Stimulated activated CD8-positive, alpha-beta memory T cell treated with anti-CD3 and anti-CD28 coated beads, Interleukin-15, amount 100 ng/mL, for 4 hours (primary cell): ENCODE measurements at regions not wholly inside any gene's neighbourhood (a gene's known extent, or its start where the extent isn't known, plus 50 kb on each side); places are given as distances from the start of the nearest gene placed in this dataset.

Experiments
- DNase-seq, 2 donors: peaks; one replicate each; pipeline ENCODE4 v3.0.0-alpha.2; 2020; ENCODE audit warnings: low read depth in 2 of 2

DNA sequence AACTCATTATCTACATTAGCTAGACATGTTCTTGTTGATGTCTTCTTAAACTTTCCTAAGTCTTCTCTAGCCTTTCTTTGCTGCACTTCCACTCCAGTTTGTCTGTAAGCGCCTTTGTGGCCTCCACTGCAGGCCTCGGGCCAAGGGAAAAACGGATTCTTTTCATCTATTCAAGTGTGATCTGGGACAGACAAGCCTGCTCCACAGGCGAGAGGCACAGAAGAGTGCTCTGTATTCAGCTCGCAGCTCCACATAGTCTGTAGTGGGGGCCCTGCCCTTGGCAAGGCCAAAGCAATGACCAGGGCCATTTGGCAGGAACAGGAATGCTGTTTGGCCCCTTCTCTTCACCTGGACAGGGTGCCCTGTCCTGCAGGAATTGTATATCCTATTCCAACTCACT lies 84.1 kb upstream of the BARX2 start:
- DNase-seq, result no peak

DNA sequence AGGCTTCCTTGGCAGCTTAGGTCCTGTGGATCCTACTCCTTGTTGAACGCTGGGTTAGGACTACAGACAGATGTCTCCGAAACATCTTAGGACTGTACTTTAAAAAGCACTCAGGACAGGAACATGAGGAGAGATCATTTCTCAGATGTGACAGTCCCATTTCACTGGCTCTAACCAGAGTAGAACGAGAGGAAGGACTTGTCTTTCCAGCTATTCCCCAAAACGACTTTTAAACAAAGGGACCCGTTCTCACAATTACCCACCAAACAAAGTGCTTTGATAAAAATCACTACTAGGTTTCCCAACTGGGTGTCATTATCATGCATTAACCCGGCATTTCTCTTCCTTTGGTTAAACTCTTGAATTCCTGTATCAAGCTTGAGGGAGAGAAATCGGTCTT lies 84.7 kb upstream of the BARX2 start:
- no peak for DNase-seq

DNA sequence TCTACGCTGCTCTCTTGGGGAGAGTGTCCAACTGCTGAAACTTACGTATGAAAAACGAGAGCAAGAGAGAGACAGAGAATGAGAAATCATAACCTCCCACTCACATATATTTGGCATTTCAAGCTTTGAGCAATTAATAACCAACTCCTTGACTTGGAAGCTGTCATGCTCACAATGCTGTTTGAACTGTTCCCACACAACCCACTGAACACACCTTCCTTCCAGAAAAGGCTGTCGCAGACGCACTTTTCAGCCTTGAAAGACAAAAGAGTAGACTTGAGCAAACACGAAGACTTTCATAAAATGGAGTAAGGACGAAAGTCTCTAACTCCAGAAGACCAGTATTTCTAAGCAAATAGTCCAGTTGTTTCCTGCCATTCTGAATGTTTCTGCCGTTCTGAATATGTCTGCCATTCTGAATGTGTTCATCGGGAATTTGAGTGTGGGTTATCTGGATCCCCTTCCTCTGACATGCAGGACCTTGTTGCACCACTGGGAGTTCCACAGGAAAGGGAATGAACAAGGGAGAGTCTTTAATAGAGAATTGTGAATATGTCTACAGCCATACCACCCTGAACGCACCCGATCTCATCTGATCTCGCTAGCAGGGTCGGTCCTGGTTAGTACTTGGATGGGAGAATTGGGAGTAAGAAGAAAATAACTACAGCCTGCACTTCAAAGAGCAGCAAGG lies 86.2 kb upstream of the BARX2 start:
- DNase-seq, result no peak

DNA sequence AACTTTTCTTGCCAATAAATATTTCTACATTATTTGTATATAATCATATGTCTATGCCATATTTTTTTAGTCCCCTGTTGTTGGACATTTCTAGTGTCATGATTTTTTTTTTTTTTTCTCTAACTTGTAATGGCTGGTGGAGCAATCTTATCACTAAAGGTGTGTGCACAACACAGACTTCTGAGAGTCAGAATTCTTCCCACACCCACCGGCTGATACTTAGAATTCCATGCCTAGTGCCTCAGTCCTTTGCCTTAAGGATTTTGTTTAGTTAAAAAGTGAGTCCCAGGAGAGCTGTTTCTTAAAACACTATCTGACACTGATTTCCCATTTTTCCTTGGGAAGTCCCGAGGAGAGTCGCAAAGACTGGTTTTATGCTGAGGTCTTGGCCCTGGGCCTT lies 87.7 kb upstream of the BARX2 start:
- no peak for DNase-seq

DNA sequence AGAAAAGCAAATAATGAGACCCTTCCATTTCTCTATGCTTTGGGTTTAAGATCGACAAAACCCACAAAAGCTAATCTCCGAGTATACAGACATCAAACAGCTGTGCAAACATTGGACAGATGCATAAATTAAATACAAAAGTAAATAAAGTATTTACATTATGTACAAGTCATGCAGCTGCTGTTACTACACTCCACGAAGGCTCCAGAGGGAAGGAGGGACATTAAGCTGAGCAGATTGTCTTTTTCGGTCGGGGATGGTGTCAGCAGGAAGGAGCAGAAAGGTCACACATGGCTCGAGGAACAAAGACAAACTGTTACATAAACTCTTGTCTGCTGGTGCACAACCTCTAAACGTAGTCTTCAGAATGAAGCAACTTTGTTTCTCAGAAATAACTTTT lies 88.8 kb upstream of the BARX2 start:
- DNase-seq, result no peak

DNA sequence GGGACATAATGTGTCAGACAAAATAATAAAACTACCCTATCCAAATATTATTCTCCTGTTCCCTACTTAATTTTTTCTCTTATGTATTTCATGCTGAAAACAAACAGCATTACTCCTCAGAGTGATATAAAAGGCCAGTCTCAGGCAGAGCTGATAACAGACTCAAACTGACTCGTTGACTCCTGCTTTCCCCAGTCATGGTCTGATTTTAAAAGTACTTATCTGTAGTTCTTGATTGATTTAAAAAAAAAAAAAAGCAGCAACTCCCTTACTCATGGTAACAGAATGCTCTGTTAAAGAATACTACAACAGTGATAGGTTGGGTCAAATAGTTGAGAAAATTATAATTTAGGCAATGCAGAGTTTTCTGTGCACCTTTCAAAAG lies 90.3 kb upstream of the BARX2 start:
- no peak for DNase-seq

DNA sequence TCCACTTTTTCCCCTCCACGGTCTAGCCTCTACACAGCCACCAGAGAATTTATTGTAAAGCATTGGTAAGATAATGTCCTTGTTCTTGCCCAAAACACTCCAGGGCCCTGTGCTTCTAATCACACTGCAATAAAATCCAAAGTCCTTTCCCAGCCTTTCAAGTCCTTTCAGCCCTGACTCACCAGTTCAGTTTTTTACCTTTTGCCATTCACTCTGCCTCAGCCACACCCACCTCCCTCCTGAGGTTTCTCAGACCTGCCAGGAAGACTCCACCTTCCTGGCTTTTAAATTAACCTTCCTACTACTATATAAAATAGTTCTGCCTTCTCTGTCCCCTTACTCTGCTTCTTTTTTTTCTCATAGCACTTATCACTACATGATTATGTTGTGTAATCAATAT lies 91.0 kb upstream of the ARHGAP32 start:
- DNase-seq, result no peak

DNA sequence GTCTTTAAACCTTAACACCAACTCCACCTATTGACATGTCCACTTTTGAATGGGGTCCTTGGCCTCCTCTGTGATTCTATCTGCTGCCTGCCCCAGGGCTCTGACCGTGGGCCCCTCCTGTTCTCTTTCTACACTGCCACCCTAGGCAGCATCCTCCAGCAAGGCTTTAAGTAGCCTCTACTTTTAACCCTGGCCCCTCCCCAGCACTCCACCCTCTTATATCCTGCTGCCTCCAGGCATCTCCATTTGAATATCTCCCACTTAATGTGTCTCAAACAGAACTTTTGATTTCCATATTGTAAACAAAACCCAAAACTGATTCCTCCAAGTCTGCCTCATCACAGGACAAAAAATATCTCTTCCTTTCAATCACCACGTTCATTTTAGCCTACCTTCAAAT lies 90.5 kb upstream of the ARHGAP32 start:
- no peak for DNase-seq

DNA sequence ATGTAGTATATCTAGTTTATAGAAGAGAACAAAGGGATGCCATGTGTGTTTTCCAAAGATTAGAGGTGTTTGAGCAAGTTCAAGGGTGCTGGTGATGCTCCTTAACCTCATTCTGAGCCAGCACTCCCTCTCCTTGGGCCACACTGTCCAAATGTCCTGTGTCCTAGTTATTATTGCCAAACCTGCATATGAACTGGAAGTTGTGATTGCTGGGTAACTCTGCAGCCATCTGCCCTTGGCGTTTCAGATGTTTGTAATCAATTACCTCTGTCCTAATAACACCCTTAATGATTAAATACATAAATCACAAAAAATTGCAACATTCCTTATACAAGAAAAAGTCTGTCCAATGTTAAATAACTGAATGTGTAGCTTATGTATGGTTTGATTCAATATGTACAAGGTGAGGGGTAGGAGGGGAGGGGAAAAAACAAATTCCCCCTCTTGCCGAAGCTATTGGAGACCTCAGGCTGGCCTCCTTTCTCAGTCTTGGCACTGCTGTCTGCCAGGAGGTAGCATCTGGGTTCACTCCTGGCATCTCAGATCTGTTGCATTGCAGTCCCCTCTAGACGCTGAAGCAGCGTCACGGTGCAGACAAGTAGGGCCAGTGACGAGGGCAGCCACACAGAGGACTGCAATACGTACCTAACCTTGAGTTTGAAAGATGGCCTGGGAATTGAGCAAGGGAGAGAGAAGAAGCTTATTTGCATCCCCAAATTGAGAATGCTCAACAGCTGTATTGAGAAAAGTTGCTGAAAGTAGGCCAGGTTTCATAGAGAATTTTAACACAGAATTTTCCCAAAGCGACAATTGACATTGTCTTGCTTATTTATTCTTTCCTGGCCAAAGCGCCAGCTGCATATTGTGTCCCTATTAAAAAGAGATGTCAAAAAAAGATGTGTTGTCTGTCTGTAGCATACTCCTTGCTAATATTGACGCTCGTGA lies 89.6 kb upstream of the ARHGAP32 start:
- no peak for DNase-seq

DNA sequence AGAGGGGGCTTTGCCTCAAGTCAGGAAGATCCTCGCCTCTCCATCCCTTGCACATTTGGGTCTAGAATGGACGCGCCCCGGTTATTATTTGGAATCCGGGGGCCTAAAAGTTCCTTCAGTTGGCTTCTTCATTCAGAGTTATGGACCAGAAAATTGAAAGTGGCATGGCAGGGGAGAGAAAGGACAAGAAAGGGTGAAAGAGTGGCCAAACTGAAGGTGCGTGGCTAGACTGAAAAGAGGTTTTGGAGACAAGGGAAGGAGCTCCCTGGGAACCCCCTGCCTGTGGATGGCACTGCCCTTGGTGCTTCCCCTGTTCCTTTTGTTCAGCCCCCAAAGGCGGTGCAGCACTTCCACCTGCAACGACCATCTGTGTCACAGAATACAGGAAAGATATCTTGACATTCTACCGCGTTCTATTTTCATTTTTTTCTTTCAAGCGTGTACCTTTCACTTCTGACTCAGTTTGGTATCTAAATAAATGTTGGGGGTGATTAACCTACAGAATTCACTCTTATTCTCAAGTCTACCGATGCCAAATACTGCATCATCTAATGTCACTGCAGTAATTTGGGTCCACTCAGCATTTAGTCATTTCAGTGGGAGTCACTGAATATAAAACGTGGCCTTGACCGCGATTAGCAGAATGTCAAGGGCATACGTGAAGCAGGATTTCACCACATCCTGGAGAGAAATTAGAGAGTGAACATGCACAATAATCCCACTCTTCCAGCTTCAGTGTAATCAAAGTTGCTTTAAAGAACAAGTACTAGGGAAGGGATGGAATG lies 88.1 kb upstream of the ARHGAP32 start:
- no peak for DNase-seq

DNA sequence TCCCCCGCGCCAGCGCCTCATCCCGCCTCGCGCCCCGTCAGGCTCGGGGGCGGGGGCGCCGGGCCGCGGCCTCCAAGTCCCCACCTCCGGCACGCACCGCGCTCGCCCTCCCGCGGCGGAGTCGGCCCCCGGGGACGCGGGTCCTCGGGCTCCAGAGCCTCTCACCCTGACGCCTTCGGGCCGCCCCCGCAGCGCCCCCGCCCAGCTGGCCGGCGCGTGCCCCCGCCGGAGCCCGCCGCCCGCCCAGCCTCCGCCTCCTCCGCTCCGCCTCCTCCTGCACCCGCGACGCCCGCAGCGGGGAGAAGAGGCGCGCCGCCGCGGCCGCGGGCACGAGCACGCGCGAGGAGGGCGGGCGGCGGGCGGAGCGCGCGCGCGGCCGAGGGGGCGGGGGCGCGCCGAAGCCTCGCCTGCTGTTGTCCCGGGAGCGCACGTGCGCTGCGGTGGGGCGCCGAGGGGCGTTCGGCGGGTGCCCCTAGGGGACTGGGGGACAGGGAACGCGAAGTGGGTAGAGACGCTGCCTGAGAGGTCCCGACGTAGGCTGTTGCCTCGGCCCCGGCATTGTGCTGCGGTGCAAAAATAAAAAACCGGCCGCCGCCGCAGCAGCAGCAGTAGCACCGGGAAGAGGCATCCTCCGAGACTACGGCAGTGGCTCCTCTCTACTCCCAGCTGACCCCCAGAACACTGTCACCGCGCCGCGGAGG lies 87.4 kb upstream of the ARHGAP32 start:
- peak; percentile 35 to 55 for DNase-seq

DNA sequence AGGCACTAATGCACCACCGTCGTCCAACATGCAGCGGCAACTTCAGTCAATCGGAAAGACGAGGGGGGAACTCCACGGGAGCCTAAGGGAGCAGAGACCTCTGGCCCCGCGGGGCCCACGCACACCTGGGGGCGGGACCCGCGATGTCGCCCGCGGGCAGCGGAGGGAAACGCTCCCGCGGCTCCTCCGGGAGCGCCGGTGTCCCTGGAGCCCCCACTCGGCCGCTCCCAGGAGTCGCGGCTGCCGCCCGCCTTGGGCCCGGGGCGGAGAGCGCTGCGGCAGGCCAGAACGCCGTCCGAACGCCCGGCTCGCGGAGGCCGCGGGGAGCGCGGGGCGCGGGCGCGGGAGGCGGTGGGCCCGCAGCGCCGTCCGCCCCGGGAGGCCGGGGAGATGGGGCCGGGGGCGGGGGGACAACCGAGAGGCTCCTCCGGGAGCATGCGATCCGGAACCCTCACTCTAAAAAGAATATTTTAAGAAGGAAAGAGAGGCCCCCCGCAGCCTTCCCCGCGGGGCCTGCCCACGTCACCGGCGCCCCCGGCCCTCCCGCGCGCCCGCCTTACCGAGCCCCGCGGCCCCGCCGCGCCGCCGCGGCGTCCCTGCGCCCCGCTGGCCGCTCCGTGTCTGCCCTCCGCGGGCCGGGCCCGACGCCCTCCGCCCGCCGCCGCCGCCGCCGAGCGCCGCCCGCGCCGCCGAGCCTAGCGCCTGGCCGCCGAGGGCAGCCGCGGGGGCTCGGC lies 86.6 kb upstream of the ARHGAP32 start:
- no peak for DNase-seq

DNA sequence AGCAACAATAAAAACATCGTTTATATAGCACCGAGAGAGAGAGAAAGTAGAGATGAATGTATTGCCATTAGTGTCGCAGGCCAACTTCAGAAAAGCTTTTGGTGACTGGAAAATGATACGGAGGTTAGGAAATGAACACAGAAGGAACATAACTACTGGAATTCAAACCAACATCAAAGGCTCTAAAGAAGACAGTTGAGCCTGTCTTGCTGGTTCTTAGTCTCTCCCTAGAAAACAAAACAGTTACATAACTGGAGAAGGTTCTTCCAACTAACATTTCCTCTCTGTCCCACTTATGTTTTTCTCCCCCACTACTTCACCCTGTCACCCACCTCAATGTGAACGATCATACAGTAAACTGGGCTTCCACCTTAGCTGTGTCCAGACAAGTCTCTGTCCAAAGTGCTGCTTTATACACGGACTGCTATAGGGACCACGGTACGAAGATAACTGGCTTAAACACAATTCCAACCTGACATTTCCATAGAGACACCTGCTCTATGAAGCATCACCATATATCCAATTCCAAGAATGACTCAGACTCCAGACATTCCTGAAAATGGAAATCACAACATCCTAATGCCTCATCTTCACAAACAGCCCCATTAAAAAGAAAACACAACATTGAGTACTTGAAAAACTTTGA lies 85.2 kb upstream of the ARHGAP32 start:
- DNase-seq, result no peak

DNA sequence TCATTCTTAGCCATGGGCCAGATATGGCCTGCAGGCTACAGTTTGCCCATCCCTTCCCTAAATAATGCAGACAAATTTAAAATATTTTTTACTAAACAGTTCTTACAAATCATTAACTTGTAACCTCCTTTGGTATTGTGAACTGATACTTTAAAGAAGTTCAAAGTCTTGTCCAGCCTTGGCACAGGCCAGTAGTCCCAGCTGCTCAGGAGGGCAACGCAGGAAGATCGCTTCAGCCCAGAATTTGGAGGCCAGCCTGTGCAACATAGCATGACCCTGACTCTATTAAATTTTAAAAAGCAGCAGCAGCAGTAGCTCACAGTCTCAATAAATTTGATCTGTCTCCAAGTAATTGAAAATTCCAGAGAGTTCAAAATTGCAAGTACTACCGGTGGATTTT lies 83.7 kb upstream of the ARHGAP32 start:
- DNase-seq, result no peak

DNA sequence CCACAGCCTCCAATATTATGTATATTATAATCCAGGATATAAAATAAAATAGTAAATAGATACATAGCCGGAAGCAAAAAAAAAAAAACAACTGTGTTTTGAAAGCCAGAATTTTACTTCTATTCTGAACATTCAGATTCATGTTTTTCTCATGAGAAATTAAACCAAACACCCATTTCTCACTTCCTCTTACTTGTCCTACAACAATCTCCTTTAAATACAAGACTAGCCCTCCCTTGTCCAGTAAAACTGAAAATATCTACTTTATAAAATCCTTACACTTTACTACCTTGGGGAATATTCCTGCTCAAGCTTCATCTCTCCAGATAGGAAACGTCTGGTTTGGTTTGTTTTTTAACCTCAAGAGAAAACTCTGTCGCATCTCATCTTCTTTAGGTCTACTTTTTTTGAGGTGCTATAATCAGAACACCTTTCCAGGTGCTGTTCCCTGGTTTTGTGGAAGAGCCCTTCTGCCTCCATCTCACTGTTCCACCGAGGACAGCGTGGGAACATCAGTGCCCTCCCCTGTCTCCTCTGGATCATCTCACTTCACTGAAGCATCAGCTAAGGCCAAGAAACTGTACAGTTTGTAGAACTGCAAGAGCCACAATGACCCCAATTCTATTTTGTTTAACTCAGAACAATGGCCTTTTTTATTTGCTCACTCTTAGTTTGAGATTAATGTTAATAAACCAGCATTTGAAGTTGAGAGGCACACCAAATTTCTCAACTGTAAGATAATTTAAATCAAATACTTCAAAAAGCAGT lies 82.0 kb upstream of the ARHGAP32 start:
- DNase-seq, result no peak

DNA sequence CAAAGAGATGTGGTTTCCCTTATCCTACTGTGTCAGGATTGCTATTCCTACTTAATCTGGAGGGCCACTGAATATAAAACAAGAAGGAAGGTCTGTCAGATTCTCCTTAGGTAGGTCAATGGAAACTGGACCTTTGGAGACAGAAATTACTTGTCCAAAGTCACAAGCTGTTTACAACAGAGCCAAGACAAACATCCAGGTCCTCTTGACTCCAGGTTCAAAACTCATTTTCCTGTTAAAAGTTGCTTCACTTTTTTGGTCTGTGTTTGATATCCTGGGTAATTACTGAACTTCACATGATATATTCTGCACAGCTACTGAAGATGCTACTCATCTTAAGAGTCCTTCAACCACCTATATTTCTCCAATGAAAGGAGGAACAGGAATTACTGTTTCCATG lies 81.2 kb upstream of the ARHGAP32 start:
- no peak for DNase-seq

DNA sequence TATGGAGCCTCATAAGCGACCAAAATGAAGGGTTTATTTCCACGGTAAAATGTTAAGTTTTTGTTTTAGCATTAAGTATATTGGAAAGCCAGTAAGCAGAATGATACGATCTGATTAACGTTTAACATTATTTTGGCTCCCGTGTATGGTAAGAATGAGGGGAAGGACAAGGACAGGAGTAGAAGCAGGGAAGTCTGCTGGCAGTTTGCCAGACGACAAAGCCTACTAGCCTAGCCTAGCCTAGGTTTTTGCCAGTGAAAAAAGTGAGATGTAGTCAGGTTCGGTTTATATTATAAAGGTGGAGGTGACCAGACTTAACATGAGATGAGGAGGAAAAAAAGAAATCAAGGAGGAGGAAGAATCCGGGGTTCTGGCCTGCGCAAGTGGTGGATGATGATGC lies 78.9 kb upstream of the ARHGAP32 start:
- no peak for DNase-seq

DNA sequence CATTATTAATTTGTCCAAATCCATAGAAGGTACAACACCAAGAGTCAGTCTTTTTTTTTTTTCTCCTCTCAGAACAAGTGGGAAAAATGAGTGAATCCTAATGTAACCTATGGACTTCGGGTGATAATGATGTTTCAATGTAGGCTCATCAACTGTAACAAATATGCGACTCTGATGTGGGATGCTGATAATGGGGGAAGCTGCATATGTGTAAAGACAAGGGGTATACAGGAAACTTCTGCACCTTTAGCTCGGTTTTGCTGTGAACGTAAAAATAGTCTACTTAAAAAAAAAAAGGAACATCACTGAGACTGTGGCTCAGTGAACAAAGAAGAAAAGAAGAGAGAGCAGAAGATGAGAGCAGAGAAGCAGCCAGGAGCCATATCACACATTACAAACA lies 78.3 kb upstream of the ARHGAP32 start:
- DNase-seq, result no peak

DNA sequence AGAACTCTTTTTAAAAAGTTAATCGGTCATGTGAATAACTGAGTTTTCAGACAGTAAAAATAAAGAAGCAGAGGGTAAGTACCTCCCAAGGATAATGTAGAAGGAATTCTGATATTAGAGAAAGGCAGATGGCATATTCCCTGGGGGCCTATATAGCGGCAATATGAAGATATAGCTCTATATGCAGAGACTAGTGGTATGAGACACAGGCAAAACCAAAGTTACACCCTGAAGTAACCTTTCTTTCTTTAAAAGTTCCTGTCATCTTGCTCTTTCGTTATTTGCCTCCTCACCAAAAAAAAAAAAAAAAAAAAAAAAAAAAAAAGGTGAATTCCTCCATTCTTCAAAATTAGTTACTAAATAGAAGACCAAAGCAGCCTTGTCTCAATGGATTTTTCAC lies 76.2 kb upstream of the ARHGAP32 start:
- no peak for DNase-seq

DNA sequence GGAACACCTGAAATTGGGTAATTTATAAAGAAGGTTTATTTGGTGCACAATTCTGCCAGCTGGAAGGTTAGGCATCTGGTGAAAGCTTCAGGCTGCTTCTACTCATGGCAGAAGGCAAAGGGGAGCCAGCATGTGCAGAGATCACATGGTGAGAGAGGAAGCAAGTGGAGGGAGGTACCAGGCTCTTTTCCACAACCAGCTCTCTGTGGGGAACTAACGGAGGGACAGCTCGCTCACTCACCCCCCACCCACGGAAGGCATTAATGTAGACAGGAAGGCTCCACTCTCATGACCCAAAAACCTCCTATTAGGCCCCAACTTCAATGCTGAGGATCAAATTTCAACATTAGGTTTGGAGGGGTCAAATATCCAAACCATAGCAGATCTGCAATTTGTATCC lies 75.6 kb upstream of the ARHGAP32 start:
- no peak for DNase-seq
